ENCODE measurements at regions not wholly inside any gene's neighbourhood (a gene's known extent, or its start where the extent isn't known, plus 50 kb on each side); places are given as distances from the start of the nearest gene placed in this dataset.

GRCh38 chr4:81921751-81922159, 450.0 kb upstream of the RASGEF1B start:
- DNase-seq, result no peak

GRCh38 chr4:81919810-81920209, 448.1 kb upstream of the RASGEF1B start:
- DNase-seq, result no peak

- DNase-seq, result peak in 1 of 2 experiments; percentile 11
These were observed 447.5 kb upstream of the RASGEF1B start for GRCh38 chr4:81919223-81919622.

DNA sequence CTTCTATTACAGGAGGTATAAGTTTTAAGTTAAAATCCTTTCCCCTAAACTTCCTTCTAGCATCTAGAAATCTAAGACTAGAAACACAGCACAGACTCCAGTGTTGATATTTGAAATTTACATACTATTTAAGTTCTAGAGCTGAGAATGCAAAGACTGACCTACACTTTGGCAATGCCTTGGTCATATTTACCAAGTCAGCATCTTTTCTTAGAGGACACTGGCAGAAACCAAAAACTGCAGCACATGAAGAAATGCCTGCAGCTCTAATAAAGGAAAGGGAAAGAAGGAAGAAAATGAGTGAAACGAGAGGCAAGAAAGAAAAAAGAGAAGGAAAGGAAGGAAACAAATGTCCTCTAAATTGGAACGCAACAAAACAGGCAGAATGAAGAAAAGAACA, 443.7 kb upstream of the RASGEF1B start:
- no peak for DNase-seq

GRCh38 chr4:81914623-81915022, 442.9 kb upstream of the RASGEF1B start:
- DNase-seq, result no peak

GRCh38 chr4:81913427-81913879, 441.7 kb upstream of the RASGEF1B start:
- DNase-seq, result no peak

DNA sequence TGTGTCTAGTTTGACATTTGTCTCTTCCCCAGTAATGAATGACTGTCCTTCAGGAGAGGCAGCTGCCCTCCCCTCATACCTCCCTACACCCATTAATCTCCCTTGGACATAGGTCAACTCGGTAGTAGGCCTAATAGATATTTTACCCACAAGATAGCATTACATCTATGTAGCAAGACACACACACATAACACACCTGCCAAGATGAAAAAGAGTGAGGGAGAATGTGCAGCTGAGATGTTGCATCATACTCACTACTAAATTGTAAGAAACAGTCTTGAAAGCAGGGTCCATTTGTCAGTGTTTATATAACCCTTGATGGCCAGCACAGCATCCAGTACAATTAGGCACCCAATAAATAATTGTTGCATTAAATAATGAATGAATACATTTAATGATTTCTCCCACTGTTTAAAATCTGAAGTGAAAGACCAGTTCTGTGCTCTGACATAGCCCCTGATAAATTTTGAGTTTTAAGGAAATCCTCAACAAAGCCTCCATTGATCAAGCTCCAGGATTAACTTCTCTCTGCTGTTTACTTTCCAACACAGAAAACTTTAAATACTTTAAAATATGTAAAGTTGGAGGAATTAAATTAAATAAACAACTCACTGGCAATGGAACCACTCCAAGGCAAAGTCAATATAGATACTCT, 440.8 kb upstream of the RASGEF1B start:
- no peak for DNase-seq

GRCh38 chr4:81906905-81907304, 435.2 kb upstream of the RASGEF1B start:
- DNase-seq, result no peak

- no peak for DNase-seq
These were observed 434.3 kb upstream of the RASGEF1B start for GRCh38 chr4:81905971-81906370.

GRCh38 chr4:81904121-81904520, 432.4 kb upstream of the RASGEF1B start:
- DNase-seq, result no peak

GRCh38 chr4:81903212-81903611, 431.5 kb upstream of the RASGEF1B start:
- DNase-seq, result no peak

- DNase-seq, result no peak
These were observed 427.3 kb upstream of the RASGEF1B start for GRCh38 chr4:81898862-81899504.

GRCh38 chr4:81896936-81897335, 425.2 kb upstream of the RASGEF1B start:
- DNase-seq, result no peak

DNA sequence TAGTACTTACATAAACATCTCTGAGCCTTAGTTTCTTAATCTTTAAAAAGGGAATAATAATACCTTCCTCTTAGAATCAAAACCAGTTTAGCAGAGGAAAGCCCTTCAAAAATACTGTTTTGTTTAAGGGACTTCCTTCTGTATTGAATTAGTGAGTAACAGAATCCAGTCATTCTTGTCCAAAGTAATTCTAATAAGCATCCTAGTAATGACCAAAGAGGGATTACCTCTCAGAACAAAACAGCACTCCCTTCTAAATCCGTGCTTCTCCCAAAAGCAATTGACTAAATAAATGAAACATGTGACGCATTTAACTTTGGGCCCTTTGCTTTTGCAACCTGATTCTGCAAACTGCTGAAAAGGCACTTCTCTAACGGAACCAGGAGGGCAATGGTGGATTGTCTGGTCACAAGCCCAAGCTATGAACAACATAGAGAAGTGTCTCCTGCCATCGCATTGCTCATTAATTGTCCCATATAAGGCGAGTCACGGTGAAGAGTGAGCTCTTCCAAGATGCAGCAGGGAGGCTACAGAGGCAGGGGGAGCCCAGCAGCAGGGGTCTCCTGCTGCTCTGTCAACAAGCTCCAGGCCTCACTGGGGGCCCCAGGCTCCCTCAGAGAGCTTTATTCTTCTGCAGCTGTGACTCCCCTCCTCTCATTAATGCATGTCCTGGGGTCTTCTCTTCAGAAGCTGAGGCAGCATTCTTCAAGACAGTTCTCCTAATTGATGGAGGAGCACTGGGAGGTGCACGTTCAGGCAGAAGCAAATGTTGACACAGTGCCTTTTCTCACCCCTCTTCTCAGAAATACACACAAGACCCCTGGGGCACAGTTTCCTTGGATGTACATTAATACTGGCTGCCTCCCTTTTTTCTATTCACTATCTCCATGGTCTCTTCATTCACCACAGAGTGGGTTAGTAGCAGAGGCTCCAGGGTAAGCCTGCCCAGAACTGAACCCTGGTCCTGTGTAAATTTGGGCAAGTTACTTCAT, 419.6 kb upstream of the RASGEF1B start:
- DNase-seq, result no peak

DNA sequence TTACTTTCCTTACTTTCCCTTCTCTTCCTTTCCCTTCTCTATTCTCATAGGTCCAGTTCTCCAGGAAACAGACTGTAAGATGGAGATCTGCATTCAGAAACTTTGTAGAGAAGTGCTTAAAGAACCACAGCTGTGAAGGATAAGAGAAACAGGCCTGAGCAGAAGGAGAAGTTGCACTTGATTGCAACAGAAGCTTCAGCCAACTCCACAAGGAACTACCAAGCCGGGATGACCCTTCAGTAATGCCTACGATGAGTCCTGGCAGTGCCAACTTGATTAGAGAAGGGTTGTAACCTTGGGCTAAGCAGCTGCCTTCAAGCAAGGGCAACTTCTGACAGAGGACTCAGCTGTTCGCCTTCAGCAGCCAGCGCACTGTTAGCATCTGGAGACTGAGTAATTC, 413.3 kb upstream of the RASGEF1B start:
- no peak for DNase-seq

- DNase-seq, result no peak
These were observed 412.1 kb upstream of the RASGEF1B start for GRCh38 chr4:81883530-81884450.

- no peak for DNase-seq
These were observed 411.3 kb upstream of the RASGEF1B start for GRCh38 chr4:81883004-81883403.

GRCh38 chr4:81881855-81882621, 410.3 kb upstream of the RASGEF1B start:
- DNase-seq, result no peak

DNA sequence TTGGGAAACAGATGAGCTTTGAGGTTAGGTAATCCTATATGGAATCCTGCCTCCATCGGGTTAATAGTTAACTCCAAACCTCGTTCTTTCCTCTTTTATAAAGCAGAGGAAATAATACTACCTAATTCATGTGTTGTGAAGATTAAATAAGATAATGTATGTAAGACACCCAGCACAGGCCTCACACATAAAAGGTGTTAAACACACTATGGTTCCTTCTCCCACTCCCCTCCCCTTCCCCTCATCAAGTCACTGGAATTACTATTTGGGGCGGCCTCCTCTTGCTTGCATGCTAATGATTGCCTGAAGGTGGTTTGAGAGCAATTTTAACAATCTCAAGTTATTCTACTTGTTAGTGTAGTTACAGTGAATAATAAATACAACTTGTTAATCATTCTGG, 404.4 kb upstream of the RASGEF1B start:
- no peak for DNase-seq

DNA sequence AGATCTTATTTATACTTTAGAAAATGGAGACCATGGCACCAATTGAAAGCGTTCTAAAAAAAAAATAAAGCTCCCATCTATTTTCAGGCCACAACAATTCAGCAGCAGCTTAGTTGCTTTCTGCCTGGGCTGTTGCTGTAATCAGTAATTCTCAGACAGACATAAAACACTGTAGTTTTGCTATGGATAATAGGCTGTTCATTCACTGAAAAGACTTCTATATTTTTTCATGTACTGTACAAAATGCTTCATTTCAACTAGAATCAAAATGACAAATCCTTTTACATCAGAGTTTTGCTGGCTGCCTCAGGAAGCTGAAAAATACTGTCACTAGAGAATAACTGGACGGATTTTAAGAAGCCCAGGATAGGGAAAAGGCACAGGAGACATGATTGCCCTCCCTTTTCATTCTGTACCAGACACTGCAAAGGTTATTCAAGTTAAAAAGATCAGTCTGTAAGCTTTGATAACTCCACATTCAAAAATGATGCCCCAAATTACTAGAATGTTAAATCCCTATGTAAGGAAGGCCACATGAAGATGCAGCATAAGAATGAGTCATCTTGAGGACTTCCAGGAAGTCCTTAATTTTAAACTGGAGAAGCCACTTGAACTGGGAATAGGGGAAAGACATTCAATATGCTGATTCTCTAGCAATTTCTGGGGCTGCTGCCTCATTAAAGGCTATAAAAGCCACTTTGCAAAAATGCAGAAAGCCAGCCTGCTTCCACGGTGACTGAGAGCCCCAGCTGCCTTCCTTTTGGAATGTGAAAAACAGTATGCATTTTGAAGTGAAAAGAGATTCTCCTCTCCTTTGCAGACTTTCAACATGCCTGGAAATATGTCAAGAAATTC, 403.2 kb upstream of the RASGEF1B start:
- no peak for DNase-seq

DNA sequence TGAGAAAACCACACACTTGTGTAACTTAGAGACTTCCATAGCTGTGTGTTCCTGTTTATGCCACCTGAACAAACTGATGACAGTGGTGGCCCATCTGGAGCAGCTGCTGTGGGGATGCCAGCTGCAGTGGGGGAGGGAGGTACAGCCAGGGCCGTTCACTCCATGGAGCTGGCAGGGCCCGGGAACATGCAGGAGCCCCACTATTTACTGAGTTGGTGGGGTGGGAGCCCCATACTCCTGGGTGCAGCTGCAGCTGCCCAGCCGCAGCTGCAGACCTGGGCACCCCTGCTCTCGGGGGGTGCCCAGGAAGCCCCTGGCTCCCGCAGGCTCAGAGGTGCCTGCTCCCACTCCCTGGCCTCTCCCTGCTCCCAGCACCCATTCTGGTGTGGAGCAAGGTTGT, 398.6 kb upstream of the RASGEF1B start:
- DNase-seq, result no peak

Measured in NCI-H1930 (cell line).